HG03196 (cell line): ENCODE measurements at regions not wholly inside any gene's neighbourhood (a gene's known extent, or its start where the extent isn't known, plus 50 kb on each side); places are given as distances from the start of the nearest gene placed in this dataset.

Source experiments
- ATAC-seq: cut with Tn5 transposase; IDR thresholded peaks from one replicate; pipeline ENCODE4 v1.9.1; 2021; ENCODE audit not compliant: unreplicated experiment

DNA sequence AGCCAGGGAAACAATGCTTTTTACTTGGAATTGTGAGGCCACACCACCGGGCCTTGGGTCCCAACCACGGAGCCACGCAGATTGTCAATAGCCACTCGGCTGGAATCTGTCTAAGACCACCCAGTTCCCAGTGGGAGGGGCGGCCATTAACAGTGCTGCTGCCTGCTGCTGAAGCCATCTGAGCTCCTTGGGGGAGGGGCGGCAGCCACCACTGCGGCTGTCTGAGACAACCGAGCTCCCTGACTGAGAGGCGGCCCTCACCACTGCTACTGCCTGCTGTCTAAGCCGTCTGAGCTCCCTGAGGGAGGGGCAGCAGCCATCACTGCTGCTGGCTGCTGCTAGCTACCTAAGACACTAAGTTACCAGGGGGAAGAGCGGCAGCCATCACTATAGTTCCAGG lies 64.3 kb downstream of the DMRTA2 start:
- ATAC-seq = no peak

- no peak for ATAC-seq
Measured at GRCh38 chr1:50357186-50357585, 66.1 kb downstream of the DMRTA2 start.

DNA sequence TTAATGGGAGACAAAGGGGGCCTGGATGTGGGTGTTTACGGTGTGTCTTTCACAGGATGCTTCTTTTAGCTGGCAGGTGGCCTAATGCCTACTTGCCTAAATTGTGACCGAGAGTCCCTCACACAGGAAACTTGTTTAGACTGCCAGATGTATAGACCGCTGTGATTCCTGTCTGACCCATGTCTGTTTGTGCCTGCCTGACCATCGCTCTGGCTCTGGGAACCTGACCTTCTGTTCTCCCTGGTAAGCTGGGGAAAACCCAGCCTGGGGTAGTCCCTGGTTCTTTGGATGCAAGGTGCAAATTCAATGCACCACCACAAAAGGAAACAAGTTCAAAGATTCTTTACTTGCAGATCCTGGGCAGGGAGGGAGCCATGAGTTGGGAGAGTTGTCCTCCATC lies 68.4 kb downstream of the DMRTA2 start:
- no peak for ATAC-seq

DNA sequence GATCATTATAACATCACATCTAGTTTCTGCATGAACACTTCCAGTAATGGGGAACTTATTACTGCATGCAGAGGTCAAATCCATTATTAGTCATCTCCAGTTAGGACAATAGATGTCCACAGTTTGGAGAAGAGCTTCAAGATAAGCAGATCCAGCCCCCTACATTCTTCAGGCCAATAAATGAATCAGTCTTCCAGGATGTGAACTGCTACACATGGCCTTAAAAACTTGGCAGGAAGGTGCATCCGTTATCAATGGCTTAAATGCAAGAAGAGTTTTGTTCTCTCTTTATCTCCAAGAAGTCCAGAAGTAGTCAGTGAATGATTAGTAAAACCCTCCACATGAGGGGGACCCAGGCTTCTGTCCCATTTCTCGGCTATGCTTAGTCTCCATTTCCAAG lies 70.8 kb downstream of the DMRTA2 start:
- no peak for ATAC-seq

DNA sequence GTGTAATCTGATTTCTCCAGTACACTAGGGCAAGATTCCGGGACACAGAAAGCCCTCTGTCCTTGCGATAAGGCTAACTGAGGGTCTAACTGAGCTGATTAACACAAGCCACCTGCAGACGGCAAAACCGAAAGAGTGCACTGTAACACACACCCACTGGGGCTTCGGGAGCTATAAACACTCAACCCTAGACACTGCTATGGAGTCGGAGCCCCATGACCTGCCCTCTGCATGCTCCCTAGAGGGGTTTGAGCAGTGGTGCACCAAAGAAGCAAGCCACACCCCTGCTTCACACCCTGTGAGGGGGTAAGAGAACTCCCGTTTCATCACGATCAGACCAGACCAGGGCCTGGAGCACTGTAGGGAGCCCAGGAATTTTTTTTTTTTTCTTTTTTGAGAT lies 72.4 kb downstream of the DMRTA2 start:
- no peak for ATAC-seq

DNA sequence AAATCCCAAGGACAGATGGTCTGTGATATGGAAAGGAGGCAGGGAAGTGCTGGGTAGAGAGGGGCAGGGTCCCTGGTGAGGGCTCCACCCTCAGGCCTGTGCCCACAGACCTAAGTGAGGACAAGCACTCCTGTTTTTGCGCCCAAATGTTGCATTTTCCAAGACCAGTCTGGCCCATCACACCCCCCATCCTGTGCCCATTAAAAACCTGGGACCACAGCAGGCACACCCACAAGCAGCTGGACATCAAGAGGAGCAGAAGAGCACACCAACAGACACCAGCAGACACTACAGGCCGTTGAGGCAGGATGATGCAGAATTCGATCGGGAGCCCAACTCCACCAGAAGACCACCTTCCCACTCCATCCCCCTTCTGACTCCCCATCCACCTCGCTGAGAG lies 72.8 kb downstream of the DMRTA2 start:
- no peak for ATAC-seq

DNA sequence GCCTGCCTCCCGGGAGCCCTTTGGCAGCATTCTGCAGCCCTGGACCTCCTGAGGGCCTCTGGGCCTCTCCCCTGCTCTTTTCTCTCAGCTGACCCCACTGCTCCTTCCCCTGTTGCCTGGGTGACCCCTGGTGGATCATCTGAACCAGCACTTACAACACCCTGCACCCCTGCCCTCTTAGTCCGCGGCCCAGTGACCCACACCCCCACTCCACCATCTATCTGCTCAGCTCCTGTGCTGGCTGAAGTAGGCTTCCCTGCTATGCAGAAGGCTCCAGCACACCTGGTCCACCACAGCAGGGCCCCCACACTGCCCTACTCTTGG lies 74.0 kb downstream of the DMRTA2 start:
- no peak for ATAC-seq

- peak; percentile 68 for ATAC-seq
Measured at GRCh38 chr1:50348449-50349241, 74.6 kb downstream of the DMRTA2 start.

- ATAC-seq = no peak
Measured at GRCh38 chr1:50347933-50348332, 75.3 kb downstream of the DMRTA2 start.

DNA sequence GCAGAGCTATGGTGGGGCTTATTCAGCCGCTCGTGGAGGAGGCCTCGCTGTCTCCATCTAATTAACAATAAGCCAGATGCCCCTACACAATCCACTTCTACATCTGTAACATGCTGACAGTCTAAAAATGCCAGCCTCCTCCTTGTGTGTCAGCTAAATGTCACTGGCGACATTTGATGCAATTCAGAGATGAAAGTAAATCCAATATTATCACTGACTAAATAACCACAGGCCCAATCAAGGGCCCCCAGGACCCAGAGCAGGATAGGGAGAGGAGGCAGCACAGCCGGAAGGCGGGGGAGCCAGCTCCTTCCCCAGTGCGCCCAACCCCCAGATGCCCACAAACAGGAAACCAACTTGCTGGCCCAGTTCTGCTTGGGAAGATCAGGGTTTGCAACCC lies 76.6 kb downstream of the DMRTA2 start:
- no peak for ATAC-seq

GRCh38 chr1:50343323-50343722 lies 79.9 kb downstream of the DMRTA2 start:
- no peak for ATAC-seq

- ATAC-seq = no peak
Measured at GRCh38 chr1:50342525-50342924, 80.7 kb downstream of the DMRTA2 start.

DNA sequence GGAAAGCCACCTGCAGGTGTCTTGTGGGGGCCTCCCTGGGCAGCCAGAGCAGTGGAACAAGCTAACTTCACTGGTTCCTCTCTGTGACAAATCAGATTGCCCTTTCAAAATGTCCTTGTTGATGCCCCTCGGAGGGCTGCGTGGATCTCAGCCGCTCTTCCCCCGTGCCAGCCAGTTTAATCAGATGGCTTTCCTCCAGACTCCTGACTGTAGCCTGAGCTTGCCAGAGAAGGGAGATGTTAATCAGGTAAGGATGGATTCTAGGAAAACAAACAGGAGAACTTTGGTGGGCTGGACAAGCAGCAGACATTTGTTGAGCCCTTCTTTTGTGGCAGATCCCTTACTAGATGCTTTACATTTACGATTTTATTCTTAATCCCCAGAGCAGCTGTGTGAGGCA lies 88.2 kb downstream of the DMRTA2 start:
- ATAC-seq = no peak

DNA sequence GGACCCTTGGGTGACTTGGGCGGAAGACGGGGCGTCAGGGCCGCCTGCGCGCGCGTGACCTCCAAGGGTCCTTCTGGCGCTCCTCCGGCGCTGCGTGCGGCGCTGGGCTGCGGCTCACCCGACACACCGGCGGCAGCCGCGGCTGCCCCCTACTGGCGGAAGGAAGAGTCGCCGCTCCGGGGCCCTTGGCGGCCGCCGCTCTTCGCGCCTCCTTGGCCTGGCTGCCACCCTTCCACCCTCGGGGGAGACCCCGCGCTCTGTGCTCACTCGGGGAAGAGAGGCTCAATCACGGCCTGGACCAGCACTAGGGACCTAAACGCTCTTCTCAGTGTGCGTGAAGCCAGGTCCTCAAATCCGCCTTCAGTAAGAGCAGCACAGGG lies 89.7 kb downstream of the DMRTA2 start:
- peak; percentile 84 for ATAC-seq

GRCh38 chr1:50332941-50333594 lies 90.2 kb downstream of the DMRTA2 start:
- ATAC-seq = peak; percentile 70

DNA sequence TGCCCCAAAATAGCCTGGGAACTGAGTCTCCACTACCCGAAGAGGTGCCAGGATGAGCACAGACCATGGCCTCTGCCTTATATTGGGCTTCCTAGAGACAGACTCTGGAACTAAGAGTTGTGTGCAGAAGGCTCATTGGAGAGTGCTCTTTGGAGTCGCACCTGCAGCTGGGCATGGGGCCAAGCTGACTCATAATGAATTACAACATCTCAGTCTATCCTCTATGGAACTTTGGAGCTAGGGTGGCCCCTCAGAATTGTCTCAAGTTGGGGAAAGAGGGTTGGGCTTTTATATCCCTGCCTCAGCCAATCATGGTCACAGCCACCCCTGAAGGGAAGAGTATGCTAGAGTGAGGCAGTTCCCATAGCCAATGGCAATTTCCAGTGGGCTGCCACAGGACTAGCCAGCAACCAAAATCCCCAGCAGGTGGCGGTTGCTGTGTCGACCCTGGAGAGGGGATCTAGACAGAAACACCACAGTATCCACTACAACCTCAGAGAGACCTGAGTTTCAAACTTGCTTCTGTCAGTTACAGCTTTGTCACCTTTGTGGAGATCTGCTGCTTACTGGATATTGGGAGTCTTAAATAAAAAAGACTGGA lies 93.8 kb downstream of the DMRTA2 start:
- ATAC-seq = no peak

DNA sequence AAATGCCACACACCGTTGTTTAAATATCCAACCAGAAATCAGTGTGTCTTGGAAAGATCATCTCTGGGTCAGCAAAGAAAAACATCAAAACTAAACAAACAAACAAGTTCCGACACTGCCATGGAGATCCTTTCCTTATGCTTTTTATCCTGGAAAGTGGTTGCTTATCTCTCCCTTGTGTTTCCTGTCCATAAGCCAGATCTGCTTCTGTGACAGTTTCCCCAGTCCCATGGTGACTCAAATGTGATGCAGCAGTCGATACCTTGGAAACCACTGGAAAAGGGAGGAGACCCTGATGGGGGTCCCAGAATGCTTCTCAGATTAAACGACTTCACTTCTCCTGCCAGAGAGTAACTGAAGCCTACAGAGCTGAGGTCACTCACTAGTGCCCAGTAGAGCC lies 94.7 kb downstream of the DMRTA2 start:
- ATAC-seq = no peak

DNA sequence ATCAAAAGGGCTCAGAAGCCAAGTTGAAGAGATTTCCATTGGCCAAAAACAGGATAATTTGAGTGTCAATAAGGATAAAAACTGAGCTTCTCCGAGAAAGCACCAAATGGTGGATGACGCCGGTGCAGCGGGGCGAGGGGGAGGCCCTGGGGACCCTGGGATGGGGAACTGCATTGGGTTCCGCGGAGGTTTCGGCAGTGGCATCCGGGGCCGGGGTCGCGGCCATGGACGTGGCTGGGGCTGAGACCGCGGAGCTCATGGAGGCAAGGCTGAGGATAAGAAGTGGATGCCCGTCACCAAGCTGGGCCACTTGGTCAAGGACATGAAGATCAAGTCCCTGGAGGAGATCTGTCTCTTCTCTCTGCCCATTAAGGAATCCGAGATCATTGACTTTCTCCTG lies 97.2 kb downstream of the DMRTA2 start:
- ATAC-seq = no peak

DNA sequence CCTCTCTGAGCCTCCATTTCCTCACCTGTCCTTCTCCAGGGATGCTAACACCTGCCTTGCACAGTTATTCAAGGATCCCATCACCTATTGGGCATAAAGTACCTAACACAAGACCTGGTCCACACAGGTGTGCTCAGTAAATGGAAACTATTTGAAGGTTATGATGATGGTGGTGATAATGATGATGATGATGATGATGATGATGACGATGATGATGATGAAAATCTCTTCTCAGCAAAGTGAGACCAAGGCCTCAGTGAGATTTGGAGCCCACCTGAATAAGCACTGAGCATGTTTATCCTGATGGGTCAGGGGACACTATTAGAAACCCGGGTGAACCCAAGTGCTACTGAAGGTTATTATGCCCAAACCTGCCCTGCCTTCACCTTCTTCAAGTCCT lies 100.7 kb downstream of the DMRTA2 start:
- ATAC-seq = no peak

DNA sequence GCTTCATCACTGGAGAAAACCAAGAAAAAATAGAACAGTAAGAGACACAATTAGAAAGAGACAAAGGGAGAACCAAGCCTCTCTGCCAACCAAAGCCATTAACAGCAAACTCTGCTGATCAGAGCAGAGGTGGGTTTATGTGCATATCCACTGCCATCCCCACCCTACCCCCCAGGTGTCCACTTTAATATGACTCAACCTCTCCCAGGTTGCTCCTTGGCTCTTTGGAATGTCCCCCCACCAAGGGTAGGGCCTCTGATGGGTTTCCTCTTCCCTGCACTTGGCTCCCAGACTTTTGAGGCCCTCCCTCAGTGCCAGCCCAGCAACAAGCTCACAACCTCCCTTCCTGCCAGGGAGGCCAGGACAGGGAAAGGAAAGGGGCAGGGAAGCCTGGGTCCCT lies 104.8 kb downstream of the DMRTA2 start:
- no peak for ATAC-seq

DNA sequence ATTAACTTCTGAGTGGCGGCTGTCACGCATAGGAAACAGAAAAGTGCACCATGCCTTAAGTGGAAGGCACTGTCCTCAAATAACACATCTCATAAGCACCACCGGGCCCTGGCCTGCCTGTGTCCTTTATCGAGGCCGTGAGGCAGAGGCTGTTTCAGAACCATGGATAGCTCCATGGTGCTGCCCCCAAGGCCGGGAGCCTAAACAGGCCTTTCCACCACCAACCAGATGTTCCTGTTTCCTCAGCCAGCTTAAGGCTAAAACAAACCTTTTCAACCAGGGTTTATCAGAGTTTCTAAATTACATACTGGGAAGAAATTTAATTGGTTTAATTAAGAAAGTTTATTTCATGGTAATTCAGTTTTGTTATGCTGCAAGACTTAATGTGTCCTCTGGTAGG lies 114.4 kb downstream of the DMRTA2 start:
- ATAC-seq = no peak

DNA sequence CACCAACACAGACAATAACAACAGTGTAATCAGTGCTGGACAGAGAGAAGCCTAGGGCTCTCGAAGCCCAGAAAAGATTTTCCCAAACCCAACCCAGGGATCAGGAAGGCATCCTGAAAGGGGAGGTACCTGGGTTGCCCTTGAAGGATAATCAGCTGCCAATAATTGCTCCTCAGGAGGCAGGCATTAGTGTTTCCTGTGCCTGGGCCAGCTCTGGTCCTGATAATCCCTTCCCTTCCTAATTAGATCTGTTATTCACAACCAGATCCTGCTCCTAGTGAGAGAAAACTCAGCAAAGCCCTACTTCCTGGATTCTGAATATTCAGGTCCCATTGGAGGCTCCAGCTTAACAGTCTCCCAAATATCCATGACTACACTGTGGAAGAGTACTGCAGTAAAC lies 117.4 kb downstream of the DMRTA2 start:
- ATAC-seq = no peak

DNA sequence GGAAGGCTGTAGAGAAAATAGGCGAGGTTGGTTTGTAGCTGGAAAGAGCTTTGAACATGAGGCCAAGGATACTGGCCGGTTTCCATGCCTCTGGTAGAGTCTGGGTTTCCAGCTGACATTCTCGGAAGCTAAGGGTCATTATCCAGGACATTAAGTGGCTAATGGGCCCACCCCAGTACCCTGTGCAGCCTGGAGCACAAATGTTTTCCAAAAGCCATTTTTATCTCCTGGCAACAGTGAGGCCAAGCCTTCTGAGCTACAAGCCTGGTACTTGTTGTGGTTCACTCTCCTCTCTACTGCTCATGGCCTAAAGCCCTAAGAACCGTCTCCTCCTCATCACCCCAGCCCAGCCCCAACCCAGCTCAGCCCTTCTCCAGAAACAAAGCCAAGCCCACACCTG lies 122.9 kb downstream of the DMRTA2 start:
- ATAC-seq = no peak
